Body of pancreas (tissue), 4 donors: ENCODE measurements at regions not wholly inside any gene's neighbourhood (a gene's known extent, or its start where the extent isn't known, plus 50 kb on each side); places are given as distances from the start of the nearest gene placed in this dataset.

Experiments
- POLR2A ChIP-seq, 3 donors: fragments of 450-650 bp; IDR thresholded peaks; one replicate each; pipeline ENCODE4 v1.6.1; 2016; ENCODE audit warnings: antibody characterized with exemption in 3 of 3, mild to moderate bottlenecking in 2 of 3
- TF ChIP-seq, protein P1 (sequence below), 7 experiments: fragments of 450-650 bp in 4 of 7; fragments of 200-600 bp in 3 of 7; sonication (generic) in 3 of 7; IDR thresholded peaks; one replicate each; pipeline ENCODE4 v1.5.1; 2016 to 2019; ENCODE audit warnings: antibody characterized with exemption in 7 of 7

DNA sequence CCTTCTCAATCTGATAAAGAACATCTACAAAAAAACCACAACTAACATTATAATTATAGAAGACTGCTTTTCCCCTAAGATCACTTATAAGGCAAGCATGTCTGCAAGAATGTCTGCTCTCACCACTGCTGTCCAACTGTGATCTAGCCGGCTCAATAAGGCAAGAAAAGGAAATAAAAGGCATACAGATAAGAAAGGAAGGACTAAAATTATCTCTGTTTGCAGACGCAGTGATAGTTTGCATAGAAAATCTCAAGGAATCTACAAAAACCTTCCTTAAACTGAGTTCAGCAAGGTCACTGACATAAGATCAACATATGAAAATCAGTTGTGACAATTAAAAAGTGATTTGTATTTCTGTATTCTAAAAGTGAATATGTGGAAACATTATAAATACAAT, 138.0 kb upstream of the EGLN3 start:
- TF ChIP-seq, protein P1, sequence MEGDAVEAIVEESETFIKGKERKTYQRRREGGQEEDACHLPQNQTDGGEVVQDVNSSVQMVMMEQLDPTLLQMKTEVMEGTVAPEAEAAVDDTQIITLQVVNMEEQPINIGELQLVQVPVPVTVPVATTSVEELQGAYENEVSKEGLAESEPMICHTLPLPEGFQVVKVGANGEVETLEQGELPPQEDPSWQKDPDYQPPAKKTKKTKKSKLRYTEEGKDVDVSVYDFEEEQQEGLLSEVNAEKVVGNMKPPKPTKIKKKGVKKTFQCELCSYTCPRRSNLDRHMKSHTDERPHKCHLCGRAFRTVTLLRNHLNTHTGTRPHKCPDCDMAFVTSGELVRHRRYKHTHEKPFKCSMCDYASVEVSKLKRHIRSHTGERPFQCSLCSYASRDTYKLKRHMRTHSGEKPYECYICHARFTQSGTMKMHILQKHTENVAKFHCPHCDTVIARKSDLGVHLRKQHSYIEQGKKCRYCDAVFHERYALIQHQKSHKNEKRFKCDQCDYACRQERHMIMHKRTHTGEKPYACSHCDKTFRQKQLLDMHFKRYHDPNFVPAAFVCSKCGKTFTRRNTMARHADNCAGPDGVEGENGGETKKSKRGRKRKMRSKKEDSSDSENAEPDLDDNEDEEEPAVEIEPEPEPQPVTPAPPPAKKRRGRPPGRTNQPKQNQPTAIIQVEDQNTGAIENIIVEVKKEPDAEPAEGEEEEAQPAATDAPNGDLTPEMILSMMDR (IDR thresholded peaks at IDR 0.05) = no peak
- no peak for TF ChIP-seq POLR2A (IDR thresholded peaks at IDR 0.05)
